Uterus (tissue), 2 donors: ENCODE measurements at regions not wholly inside any gene's neighbourhood (a gene's known extent, or its start where the extent isn't known, plus 50 kb on each side); places are given as distances from the start of the nearest gene placed in this dataset.

Experiments used
- CTCF ChIP-seq, 4 experiments: fragments of 200-600 bp in 2 of 4; fragments of 450-650 bp in 2 of 4; sonication (generic) in 2 of 4; IDR thresholded peaks; one replicate each; pipeline ENCODE4 v1.5.1; 2016 to 2019; ENCODE audit warnings: antibody characterized with exemption in 4 of 4, mild to moderate bottlenecking in 2 of 4, moderate library complexity in 1 of 4
- POLR2A ChIP-seq, 2 donors: fragments of 450-650 bp; IDR thresholded peaks; one replicate each; pipeline ENCODE4 v1.6.1; 2016; ENCODE audit warnings: antibody characterized with exemption in 2 of 2, mild to moderate bottlenecking in 1 of 2, moderate library complexity in 1 of 2

- no peak for TF ChIP-seq POLR2A (IDR thresholded peaks at IDR 0.05)
- TF ChIP-seq CTCF (IDR thresholded peaks at IDR 0.05) = no peak
These were observed 253.3 kb upstream of the TCF4 start for GRCh38 chr18:55841314-55841713.
